Transverse colon (tissue), 4 donors: ENCODE measurements at regions not wholly inside any gene's neighbourhood (a gene's known extent, or its start where the extent isn't known, plus 50 kb on each side); places are given as distances from the start of the nearest gene placed in this dataset.

Source experiments
- CTCF ChIP-seq, 5 experiments: fragments of 200-600 bp in 3 of 5; fragments of 450-650 bp in 2 of 5; sonication (generic) in 3 of 5; IDR thresholded peaks; 1 replicate in 2 of 5; 2 replicates in 3 of 5; pipeline ENCODE4 v1.5.1; 2016 to 2017; ENCODE audit warnings: antibody characterized with exemption in 5 of 5, inconsistent platforms in 3 of 5, mild to moderate bottlenecking in 2 of 5, moderate library complexity in 1 of 5
- POLR2AphosphoS5 ChIP-seq, 3 donors: sonication (generic); formaldehyde crosslinking; IDR thresholded peaks; one replicate each; pipeline ENCODE4 v1.6.1; 2016; ENCODE audit warnings: antibody characterized with exemption in 3 of 3

- TF ChIP-seq CTCF (IDR thresholded peaks at IDR 0.05) (no peak), POLR2AphosphoS5 (IDR thresholded peaks at IDR 0.05) (no peak)
Observed at GRCh38 chr22:48821346-48821690, 1006.4 kb downstream of the BRD1 start.
